WTC11 (cell line): ENCODE measurements at regions not wholly inside any gene's neighbourhood (a gene's known extent, or its start where the extent isn't known, plus 50 kb on each side); places are given as distances from the start of the nearest gene placed in this dataset.

Experiments used
- ATAC-seq: fragments of 200-7000 bp; cut with Tn5 transposase; 2 replicates; pipeline ENCODE4 v1.10.0; 2021; ENCODE audit warnings: mild to moderate bottlenecking, moderate library complexity
- CTCF ChIA-PET: fragments of 300-600 bp; sonication (Branson Sonifier 250); formaldehyde crosslinking; loops from one replicate; lab custom pipeline; 2021; ENCODE audit warnings: antibody characterized with exemption; lab: Charles Lee
- POLR2A ChIA-PET: fragments of 350-600 bp; sonication (Branson Sonifier 250); formaldehyde crosslinking; loops from one replicate; lab custom pipeline; 2021; ENCODE audit warnings: antibody characterized with exemption; lab: Charles Lee
- DNase-seq: peaks from one replicate; pipeline ENCODE4 v3.0.0; 2021; ENCODE audit warnings: low spot score
- H3K27ac Mint-ChIP-seq: 2 replicates; pipeline ENCODE4 v1.8.0; 2021; ENCODE audit warnings: mixed read lengths
- H3K27me3 Mint-ChIP-seq: 2 replicates; pipeline ENCODE4 v1.8.0; 2021; ENCODE audit warnings: low read depth, mild to moderate bottlenecking, moderate library complexity, mixed read lengths
- H3K36me3 Mint-ChIP-seq: 2 replicates; pipeline ENCODE4 v1.8.0; 2021; ENCODE audit warnings: mixed read lengths
- H3K4me1 Mint-ChIP-seq: 2 replicates; pipeline ENCODE4 v1.8.0; 2022; ENCODE audit warnings: mixed read lengths
- H3K4me3 Mint-ChIP-seq: 2 replicates; pipeline ENCODE4 v1.8.0; 2021; ENCODE audit warnings: mild to moderate bottlenecking, moderate library complexity, mixed read lengths
- H3K9me3 Mint-ChIP-seq: 2 replicates; pipeline ENCODE4 v1.8.0; 2021; ENCODE audit warnings: mixed read lengths
- AFF4 ChIP-seq: sonication (generic); formaldehyde crosslinking; IDR thresholded peaks from 2 replicates; pipeline ENCODE4 v1.8.1; 2023; ENCODE audit warnings: mild to moderate bottlenecking, missing genetic modification reagents, borderline replicate concordance
- ATF3 ChIP-seq: sonication (generic); formaldehyde crosslinking; conservative IDR thresholded peaks from 2 replicates; pipeline ENCODE4 v1.8.1; 2022; ENCODE audit warnings: mild to moderate bottlenecking, missing genetic modification reagents
- CTCF ChIP-seq: fragments of 200-600 bp; IDR thresholded peaks from 2 replicates; pipeline ENCODE4 v1.8.0; 2022; ENCODE audit warnings: antibody characterized with exemption
- FOXP4 ChIP-seq: sonication (generic); formaldehyde crosslinking; IDR thresholded peaks from 2 replicates; pipeline ENCODE4 v1.8.0; 2022; ENCODE audit warnings: mild to moderate bottlenecking, missing genetic modification reagents
- JUN ChIP-seq: sonication (generic); formaldehyde crosslinking; IDR thresholded peaks from 2 replicates; pipeline ENCODE4 v1.8.0; 2023; ENCODE audit warnings: mild to moderate bottlenecking, missing genetic modification reagents
- KAT7 ChIP-seq: sonication (generic); formaldehyde crosslinking; IDR thresholded peaks from 2 replicates; pipeline ENCODE4 v1.8.1; 2023; ENCODE audit warnings: missing genetic modification reagents, mild to moderate bottlenecking, borderline replicate concordance
- NFATC4 ChIP-seq: fragments of 250-450 bp; sonication (Bioruptor Pico); IDR thresholded peaks from 2 replicates; pipeline ENCODE4 v1.9.0; 2021; ENCODE audit warnings: mild to moderate bottlenecking
- OVOL2 ChIP-seq: fragments of 250-450 bp; sonication (Bioruptor Pico); IDR thresholded peaks from 2 replicates; pipeline ENCODE4 v1.9.0; 2021; ENCODE audit warnings: mild to moderate bottlenecking, borderline replicate concordance
- USF1 ChIP-seq: sonication (generic); formaldehyde crosslinking; IDR thresholded peaks from 2 replicates; pipeline ENCODE4 v1.8.0; 2022; ENCODE audit warnings: mild to moderate bottlenecking, missing genetic modification reagents
- ZMAT4 ChIP-seq: fragments of 250-450 bp; sonication (Bioruptor Pico); IDR thresholded peaks from 2 replicates; pipeline ENCODE4 v1.9.0; 2021; ENCODE audit warnings: mild to moderate bottlenecking
- ZNF138 ChIP-seq: sonication (generic); formaldehyde crosslinking; conservative IDR thresholded peaks from 2 replicates; pipeline ENCODE4 v1.8.1; 2022; ENCODE audit warnings: mild to moderate bottlenecking, moderate library complexity, missing genetic modification reagents
- ZNF317 ChIP-seq: sonication (generic); formaldehyde crosslinking; IDR thresholded peaks from 2 replicates; pipeline ENCODE4 v1.8.1; 2023; ENCODE audit warnings: low read depth, mild to moderate bottlenecking, moderate library complexity, missing genetic modification reagents, borderline replicate concordance

GRCh38 chr16:52212841-52213240 is 334.1 kb downstream of the TOX3 start (continued):
- TF ChIP-seq ZNF317 (CRISPR knock-in tag), result no peak
- TF ChIP-seq, all 79 proteins: peak for 0

GRCh38 chr16:52209227-52209626 is 337.7 kb downstream of the TOX3 start:
- H3K27me3 Mint-ChIP-seq, result no peaks in the 10 kb centered on the region
- ChIA-PET CTCF (no interaction called here), POLR2A (no interaction called here)
- H3K27ac Mint-ChIP-seq, result no peak overlapping the region
- DNase-seq (no peak), ATAC-seq (no peak)
- no peak overlapping the region for H3K4me3 Mint-ChIP-seq
- TF ChIP-seq ATF3 (CRISPR knock-in tag) (no peak), OVOL2 (CRISPR knock-in tag) (no peak), KAT7 (CRISPR knock-in tag) (no peak), FOXP4 (CRISPR knock-in tag) (no peak), NFATC4 (CRISPR knock-in tag) (no peak), ZMAT4 (CRISPR knock-in tag) (no peak), ZNF138 (CRISPR knock-in tag) (no peak)
- no peaks in the 10 kb centered on the region for H3K4me1 Mint-ChIP-seq
- H3K9me3 Mint-ChIP-seq, result peaks cover 7% of the 10 kb centered on the region
- no peaks in the 10 kb centered on the region for H3K36me3 Mint-ChIP-seq

- no peaks in the 10 kb centered on the region for H3K36me3 Mint-ChIP-seq
- no peak for DNase-seq
- H3K27me3 Mint-ChIP-seq, result no peaks in the 10 kb centered on the region
Observed at GRCh38 chr16:52203096-52203495, 343.8 kb downstream of the TOX3 start.

GRCh38 chr16:52193441-52193840 is 353.5 kb downstream of the TOX3 start:
- H3K27me3 Mint-ChIP-seq, result no peaks in the 10 kb centered on the region
- ATAC-seq (no peak), DNase-seq (no peak)
- ChIA-PET CTCF (no interaction called here), POLR2A (no interaction called here)
- peaks cover 9% of the 10 kb centered on the region for H3K36me3 Mint-ChIP-seq
- H3K4me1 Mint-ChIP-seq, result peaks cover 17% of the 10 kb centered on the region
- H3K4me3 Mint-ChIP-seq, result no peak overlapping the region
- TF ChIP-seq JUN (CRISPR knock-in tag), result no peak
- H3K27ac Mint-ChIP-seq, result no peak overlapping the region
- H3K9me3 Mint-ChIP-seq, result peaks cover 19% of the 10 kb centered on the region

More at GRCh38 chr16:52203096-52203495, 343.8 kb downstream of the TOX3 start:
- Mint-ChIP-seq H3K9me3 (peaks cover 7% of the 10 kb centered on the region), H3K27ac (no peak overlapping the region), H3K4me3 (no peak overlapping the region), H3K4me1 (peaks cover 6% of the 10 kb centered on the region)
- ChIA-PET POLR2A (no interaction called here), CTCF (no interaction called here)
- TF ChIP-seq AFF4, result no peak
- TF ChIP-seq, all 79 proteins: peak for 0
- ATAC-seq, result no peak

- DNase-seq (peak; percentile 81), ATAC-seq (peak; percentile 46)
- ChIA-PET POLR2A (no interaction called here), CTCF (interaction anchor here (0.6 to 2.3 kb wide), 53 partner anchors 9 to 831 kb away, joined by 3 to 30 read pairs (median 4); partner anchors contain the start of gene TOX3)
- TF ChIP-seq USF1 (CRISPR knock-in tag), result no peak
- peak; percentile 93 for TF ChIP-seq CTCF
- H3K4me3 Mint-ChIP-seq, result no peak overlapping the region
- H3K36me3 Mint-ChIP-seq, result peaks cover 8% of the 10 kb centered on the region
- H3K9me3 Mint-ChIP-seq, result peaks cover 28% of the 10 kb centered on the region
- no peaks in the 10 kb centered on the region for H3K27me3 Mint-ChIP-seq
- peaks cover 17% of the 10 kb centered on the region for H3K4me1 Mint-ChIP-seq
- no peak overlapping the region for H3K27ac Mint-ChIP-seq
Observed at GRCh38 chr16:52191531-52192134, 355.3 kb downstream of the TOX3 start.
